ENCODE measurements at regions not wholly inside any gene's neighbourhood (a gene's known extent, or its start where the extent isn't known, plus 50 kb on each side); places are given as distances from the start of the nearest gene placed in this dataset.

GRCh38 chr7:138258197-138258559 lies 181.9 kb downstream of the AKR1D1 start:
- POLR2A ChIA-PET = no interaction called here
- no peaks in the 10 kb centered on the region for H4K20me1 ChIP-seq (ENCODE audit: control insufficient read depth, insufficient read depth, low read length, poor library complexity, severe bottlenecking)
- H3K9me3 Mint-ChIP-seq (ENCODE audit: insufficient read depth) = peaks cover 4% of the 10 kb centered on the region
- intact Hi-C loops (cut with micrococcal nuclease) = no loop called here
- TF ChIP-seq CTCF (IDR thresholded peaks at IDR 0.05) (no peak), EZH2 (IDR thresholded peaks at IDR 0.05; ENCODE audit: borderline replicate concordance, insufficient read depth, low read depth, low read length, poor library complexity, severe bottlenecking) (no peak)
- no peaks in the 10 kb centered on the region for H3K4me1 ChIP-seq (ENCODE audit: control insufficient read depth in 2 of 2, insufficient read depth in 2 of 2, low read length in 2 of 2)
- DNase-seq (no peak), ATAC-seq (ENCODE audit: low read depth) (no peak)
- no peak overlapping the region for H3K4me2 ChIP-seq (replicated peaks; ENCODE audit: low read depth, low read length, poor library complexity, severe bottlenecking)
- no peaks in the 10 kb centered on the region for H3K4me1 Mint-ChIP-seq
- no peak overlapping the region for H3K27ac ChIP-seq (ENCODE audit: low read length in 2 of 2)
- H3K79me2 ChIP-seq (ENCODE audit: control insufficient read depth, insufficient read depth, low read length) = no peaks in the 10 kb centered on the region
- H3K27me3 Mint-ChIP-seq = no peaks in the 10 kb centered on the region
- H3K9me3 ChIP-seq (ENCODE audit: control extremely low read depth in 1 of 3, control insufficient read depth in 2 of 3, insufficient read depth in 1 of 3, low read length in 2 of 3) = peaks cover 0 to 4% (median 0%) of the 10 kb centered on the region in 3 donors
- H3K27me3 ChIP-seq (replicated peaks in 1 of 4; ENCODE audit: control extremely low read depth in 1 of 4, control insufficient read depth in 3 of 4, insufficient read depth in 4 of 4, low read length in 3 of 4) = no peaks in the 10 kb centered on the region
- H3K27ac Mint-ChIP-seq = no peak overlapping the region
- 49% methylated on average over 2 of the region's 3 CpGs for WGBS (ENCODE audit: insufficient coverage)
- no peaks in the 10 kb centered on the region for H3K36me3 ChIP-seq (replicated peaks in 1 of 2; ENCODE audit: control extremely low read depth in 1 of 2, control insufficient read depth in 1 of 2, extremely low read depth in 1 of 2, insufficient read depth in 2 of 2, low read length in 1 of 2)
- no peak overlapping the region for H3K4me3 ChIP-seq (ENCODE audit: control extremely low read depth in 1 of 5, extremely low read depth in 1 of 5, insufficient read depth in 1 of 5, low read depth in 2 of 5, low read length in 4 of 5)
- no peak overlapping the region for H2AFZ ChIP-seq (ENCODE audit: insufficient read depth, low read depth, low read length, poor library complexity, severe bottlenecking)
- no peak overlapping the region for H3K4me3 Mint-ChIP-seq
- H3K9ac ChIP-seq (ENCODE audit: low read length) = no peak overlapping the region
- CTCF ChIA-PET = no interaction called here

GRCh38 chr7:138259675-138260074 lies 183.4 kb downstream of the AKR1D1 start:
- Histone ChIP-seq H3K36me3 (replicated peaks in 1 of 2; ENCODE audit: control extremely low read depth in 1 of 2, control insufficient read depth in 1 of 2, extremely low read depth in 1 of 2, insufficient read depth in 2 of 2, low read length in 1 of 2) (no peaks in the 10 kb centered on the region), H3K9me3 (ENCODE audit: control extremely low read depth in 1 of 3, control insufficient read depth in 2 of 3, insufficient read depth in 1 of 3, low read length in 2 of 3) (peaks cover 0 to 4% (median 0%) of the 10 kb centered on the region in 3 donors), H3K4me3 (ENCODE audit: control extremely low read depth in 1 of 5, extremely low read depth in 1 of 5, insufficient read depth in 1 of 5, low read depth in 2 of 5, low read length in 4 of 5) (no peak overlapping the region), H3K79me2 (ENCODE audit: control insufficient read depth, insufficient read depth, low read length) (no peaks in the 10 kb centered on the region), H3K27me3 (replicated peaks in 1 of 4; ENCODE audit: control extremely low read depth in 1 of 4, control insufficient read depth in 3 of 4, insufficient read depth in 4 of 4, low read length in 3 of 4) (no peaks in the 10 kb centered on the region), H3K4me1 (ENCODE audit: control insufficient read depth in 2 of 2, insufficient read depth in 2 of 2, low read length in 2 of 2) (no peaks in the 10 kb centered on the region), H3K27ac (ENCODE audit: low read length in 2 of 2) (no peak overlapping the region), H2AFZ (ENCODE audit: insufficient read depth, low read depth, low read length, poor library complexity, severe bottlenecking) (no peak overlapping the region), H3K9ac (ENCODE audit: low read length) (no peak overlapping the region), H3K4me2 (replicated peaks; ENCODE audit: low read depth, low read length, poor library complexity, severe bottlenecking) (no peak overlapping the region), H4K20me1 (ENCODE audit: control insufficient read depth, insufficient read depth, low read length, poor library complexity, severe bottlenecking) (no peaks in the 10 kb centered on the region)
- ATAC-seq (ENCODE audit: low read depth) (no peak), DNase-seq (no peak)
- no peaks in the 10 kb centered on the region for H3K27me3 Mint-ChIP-seq
- no peaks in the 10 kb centered on the region for H3K4me1 Mint-ChIP-seq
- CTCF ChIA-PET = no interaction called here
- POLR2A ChIA-PET = no interaction called here
- 59% methylated on average over 2 of the region's 3 CpGs for WGBS (ENCODE audit: insufficient coverage)
- TF ChIP-seq EZH2 (IDR thresholded peaks at IDR 0.05; ENCODE audit: borderline replicate concordance, insufficient read depth, low read depth, low read length, poor library complexity, severe bottlenecking) (no peak), CTCF (IDR thresholded peaks at IDR 0.05) (no peak)
- H3K27ac Mint-ChIP-seq = no peak overlapping the region
- H3K4me3 Mint-ChIP-seq = no peak overlapping the region
- peaks cover 4% of the 10 kb centered on the region for H3K9me3 Mint-ChIP-seq (ENCODE audit: insufficient read depth)
- intact Hi-C loops (cut with micrococcal nuclease) = no loop called here
